Vagina (tissue), 2 donors: ENCODE measurements at regions not wholly inside any gene's neighbourhood (a gene's known extent, or its start where the extent isn't known, plus 50 kb on each side); places are given as distances from the start of the nearest gene placed in this dataset.

Experiments used
- POLR2A ChIP-seq, 2 donors: fragments of 450-650 bp; IDR thresholded peaks; one replicate each; pipeline ENCODE4 v1.6.1; 2017; ENCODE audit warnings: antibody characterized with exemption in 2 of 2, mild to moderate bottlenecking in 2 of 2, moderate library complexity in 2 of 2
- POLR2AphosphoS5 ChIP-seq, 2 donors: sonication (generic); formaldehyde crosslinking; IDR thresholded peaks; one replicate each; pipeline ENCODE4 v1.9.0; 2017; ENCODE audit warnings: antibody characterized with exemption in 2 of 2, mild to moderate bottlenecking in 2 of 2, low read depth in 1 of 2; ENCODE audit not compliant: insufficient read depth in 1 of 2
- TF ChIP-seq, protein P1 (sequence below), 3 experiments: fragments of 450-650 bp in 2 of 3; fragments of 200-600 bp in 1 of 3; sonication (generic) in 1 of 3; IDR thresholded peaks; one replicate each; pipeline ENCODE4 v1.5.1; 2017 to 2019; ENCODE audit warnings: antibody characterized with exemption in 3 of 3, mild to moderate bottlenecking in 2 of 3, moderate library complexity in 2 of 3

DNA sequence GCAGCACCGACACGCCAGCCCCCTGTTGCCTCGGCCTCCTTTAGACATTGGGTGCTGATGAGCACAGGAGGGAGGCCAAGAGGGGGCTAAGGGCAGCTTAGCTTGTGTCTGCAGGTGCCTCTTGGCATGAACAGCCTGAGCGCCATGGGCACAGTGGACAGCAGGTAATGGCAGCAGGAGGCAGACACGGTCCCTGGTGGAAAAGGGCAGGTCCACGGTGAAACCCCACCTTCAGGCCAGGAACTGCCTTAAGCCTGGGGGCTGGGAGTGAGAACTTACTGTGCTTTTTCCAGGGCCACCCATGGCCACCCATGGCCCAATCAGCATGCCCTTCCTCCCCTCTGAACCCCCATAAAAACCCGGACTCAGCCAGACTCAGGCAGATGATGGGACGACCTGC is 633.4 kb upstream of the TMEFF2 start:
- TF ChIP-seq, protein P1, sequence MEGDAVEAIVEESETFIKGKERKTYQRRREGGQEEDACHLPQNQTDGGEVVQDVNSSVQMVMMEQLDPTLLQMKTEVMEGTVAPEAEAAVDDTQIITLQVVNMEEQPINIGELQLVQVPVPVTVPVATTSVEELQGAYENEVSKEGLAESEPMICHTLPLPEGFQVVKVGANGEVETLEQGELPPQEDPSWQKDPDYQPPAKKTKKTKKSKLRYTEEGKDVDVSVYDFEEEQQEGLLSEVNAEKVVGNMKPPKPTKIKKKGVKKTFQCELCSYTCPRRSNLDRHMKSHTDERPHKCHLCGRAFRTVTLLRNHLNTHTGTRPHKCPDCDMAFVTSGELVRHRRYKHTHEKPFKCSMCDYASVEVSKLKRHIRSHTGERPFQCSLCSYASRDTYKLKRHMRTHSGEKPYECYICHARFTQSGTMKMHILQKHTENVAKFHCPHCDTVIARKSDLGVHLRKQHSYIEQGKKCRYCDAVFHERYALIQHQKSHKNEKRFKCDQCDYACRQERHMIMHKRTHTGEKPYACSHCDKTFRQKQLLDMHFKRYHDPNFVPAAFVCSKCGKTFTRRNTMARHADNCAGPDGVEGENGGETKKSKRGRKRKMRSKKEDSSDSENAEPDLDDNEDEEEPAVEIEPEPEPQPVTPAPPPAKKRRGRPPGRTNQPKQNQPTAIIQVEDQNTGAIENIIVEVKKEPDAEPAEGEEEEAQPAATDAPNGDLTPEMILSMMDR (IDR thresholded peaks at IDR 0.05): no peak
- TF ChIP-seq POLR2A (IDR thresholded peaks at IDR 0.05) (no peak), POLR2AphosphoS5 (IDR thresholded peaks at IDR 0.05; ENCODE audit: insufficient read depth in 1 of 2, low read depth in 1 of 2) (no peak)
